ENCODE measurements at regions not wholly inside any gene's neighbourhood (a gene's known extent, or its start where the extent isn't known, plus 50 kb on each side); places are given as distances from the start of the nearest gene placed in this dataset.

GRCh38 chr5:60399507-60399906, 300.5 kb downstream of the DEPDC1B start:
- no peak overlapping the region for H3K4me2 ChIP-seq
- no peak overlapping the region for H2AFZ ChIP-seq
- no peaks in the 10 kb centered on the region for H3K9me2 ChIP-seq (replicated peaks; ENCODE audit: insufficient read depth)
- H3K9me3 ChIP-seq (ENCODE audit: low read depth) = no peaks in the 10 kb centered on the region
- WGBS (ENCODE audit: low lambda C conversion rate, missing lambda C conversion rate) = 94% methylated on average over 4 of the region's 4 CpGs
- no peaks in the 10 kb centered on the region for H4K20me1 ChIP-seq (ENCODE audit: insufficient read depth, poor library complexity, severe bottlenecking)
- H3K4me3 ChIP-seq = no peak overlapping the region
- H3K27ac ChIP-seq = no peak overlapping the region
- H3K4me1 ChIP-seq (ENCODE audit: insufficient read depth) = no peaks in the 10 kb centered on the region
- no peaks in the 10 kb centered on the region for H3K27me3 ChIP-seq
- TF ChIP-seq EZH2 (IDR thresholded peaks at IDR 0.05; ENCODE audit: borderline replicate concordance) = no peak
- TF ChIP-seq CTCF (IDR thresholded peaks at IDR 0.05; ENCODE audit: poor library complexity) = no peak
- TF ChIP-seq EZH2phosphoT487 (IDR thresholded peaks at IDR 0.05; ENCODE audit: low read depth, severe bottlenecking, unreplicated experiment) = no peak
- DNase-seq (ENCODE audit: low spot score) = no peak
- H3K36me3 ChIP-seq (replicated peaks; ENCODE audit: insufficient read depth, low read depth) = no peaks in the 10 kb centered on the region
- no peaks in the 10 kb centered on the region for H3K79me2 ChIP-seq

GRCh38 chr5:60395712-60396329, 304.1 kb downstream of the DEPDC1B start:
- WGBS (ENCODE audit: low lambda C conversion rate, missing lambda C conversion rate) = 84% methylated on average over 5 of the region's 5 CpGs
- no peak for DNase-seq (ENCODE audit: low spot score)
- Histone ChIP-seq H3K79me2 (no peaks in the 10 kb centered on the region), H3K9me3 (ENCODE audit: low read depth) (no peaks in the 10 kb centered on the region), H3K9me2 (replicated peaks; ENCODE audit: insufficient read depth) (no peaks in the 10 kb centered on the region), H3K4me2 (no peak overlapping the region), H3K4me1 (ENCODE audit: insufficient read depth) (no peaks in the 10 kb centered on the region), H3K27ac (no peak overlapping the region), H3K27me3 (no peaks in the 10 kb centered on the region), H2AFZ (no peak overlapping the region), H3K36me3 (replicated peaks; ENCODE audit: insufficient read depth, low read depth) (no peaks in the 10 kb centered on the region), H4K20me1 (ENCODE audit: insufficient read depth, poor library complexity, severe bottlenecking) (no peaks in the 10 kb centered on the region), H3K4me3 (no peak overlapping the region)
- no peak for TF ChIP-seq EZH2 (IDR thresholded peaks at IDR 0.05; ENCODE audit: borderline replicate concordance)
- TF ChIP-seq EZH2phosphoT487 (IDR thresholded peaks at IDR 0.05; ENCODE audit: low read depth, severe bottlenecking, unreplicated experiment) = no peak
- no peak for TF ChIP-seq CTCF (IDR thresholded peaks at IDR 0.05; ENCODE audit: poor library complexity)

GRCh38 chr5:60387051-60387440, 312.9 kb downstream of the DEPDC1B start:
- H4K20me1 ChIP-seq (ENCODE audit: insufficient read depth, poor library complexity, severe bottlenecking) = no peaks in the 10 kb centered on the region
- H3K4me3 ChIP-seq = no peak overlapping the region
- no peaks in the 10 kb centered on the region for H3K79me2 ChIP-seq
- TF ChIP-seq EZH2phosphoT487 (IDR thresholded peaks at IDR 0.05; ENCODE audit: low read depth, severe bottlenecking, unreplicated experiment) = no peak
- no peak for TF ChIP-seq CTCF (IDR thresholded peaks at IDR 0.05; ENCODE audit: poor library complexity)
- no peak for TF ChIP-seq EZH2 (IDR thresholded peaks at IDR 0.05; ENCODE audit: borderline replicate concordance)
- 60% methylated on average over 2 of the region's 2 CpGs for WGBS (ENCODE audit: low lambda C conversion rate, missing lambda C conversion rate)
- H3K9me2 ChIP-seq (replicated peaks; ENCODE audit: insufficient read depth) = no peaks in the 10 kb centered on the region
- H3K36me3 ChIP-seq (replicated peaks; ENCODE audit: insufficient read depth, low read depth) = no peaks in the 10 kb centered on the region
- no peak for DNase-seq (ENCODE audit: low spot score)
- no peaks in the 10 kb centered on the region for H3K4me1 ChIP-seq (ENCODE audit: insufficient read depth)
- no peak overlapping the region for H2AFZ ChIP-seq
- H3K9me3 ChIP-seq (ENCODE audit: low read depth) = no peaks in the 10 kb centered on the region
- H3K4me2 ChIP-seq = no peak overlapping the region
- no peaks in the 10 kb centered on the region for H3K27me3 ChIP-seq
- H3K27ac ChIP-seq = no peak overlapping the region
